Hematopoietic multipotent progenitor cell treated with erythropoietin and hydrocortisone succinate and interleukin-3 and kit ligand, for 15 days (in vitro differentiated cells): ENCODE measurements at regions not wholly inside any gene's neighbourhood (a gene's known extent, or its start where the extent isn't known, plus 50 kb on each side); places are given as distances from the start of the nearest gene placed in this dataset.
"Not testable (repeated sequence)": the region's sequence is repeated elsewhere in the genome, so short reads cannot be mapped to it uniquely, and the experiment has no call there.

ENCODE experiments used
- DNase-seq: peaks from one replicate; pipeline ENCODE4 v3.0.0-alpha.2; 2015; ENCODE audit warnings: low spot score

DNA sequence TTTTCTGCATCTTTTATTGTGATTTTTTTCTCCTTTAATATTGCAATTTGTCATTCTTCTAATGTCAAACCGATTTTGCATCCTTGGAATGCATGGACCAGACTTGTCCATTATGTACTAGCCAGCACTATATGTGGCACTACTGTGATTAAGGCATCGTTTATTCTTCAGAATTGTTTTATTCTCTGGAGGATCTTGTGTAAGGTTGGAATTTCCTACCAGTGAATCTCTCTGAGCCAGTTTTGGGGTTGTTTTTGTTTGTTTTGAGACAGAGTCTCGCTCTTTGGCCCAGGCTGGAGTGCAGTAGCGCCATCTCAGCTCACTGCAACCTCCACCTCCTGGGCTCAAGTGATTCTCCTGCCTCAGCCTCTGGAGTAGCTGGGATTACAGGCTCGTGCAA lies 58.5 kb downstream of the IGLL5 start:
- DNase-seq = no peak

DNA sequence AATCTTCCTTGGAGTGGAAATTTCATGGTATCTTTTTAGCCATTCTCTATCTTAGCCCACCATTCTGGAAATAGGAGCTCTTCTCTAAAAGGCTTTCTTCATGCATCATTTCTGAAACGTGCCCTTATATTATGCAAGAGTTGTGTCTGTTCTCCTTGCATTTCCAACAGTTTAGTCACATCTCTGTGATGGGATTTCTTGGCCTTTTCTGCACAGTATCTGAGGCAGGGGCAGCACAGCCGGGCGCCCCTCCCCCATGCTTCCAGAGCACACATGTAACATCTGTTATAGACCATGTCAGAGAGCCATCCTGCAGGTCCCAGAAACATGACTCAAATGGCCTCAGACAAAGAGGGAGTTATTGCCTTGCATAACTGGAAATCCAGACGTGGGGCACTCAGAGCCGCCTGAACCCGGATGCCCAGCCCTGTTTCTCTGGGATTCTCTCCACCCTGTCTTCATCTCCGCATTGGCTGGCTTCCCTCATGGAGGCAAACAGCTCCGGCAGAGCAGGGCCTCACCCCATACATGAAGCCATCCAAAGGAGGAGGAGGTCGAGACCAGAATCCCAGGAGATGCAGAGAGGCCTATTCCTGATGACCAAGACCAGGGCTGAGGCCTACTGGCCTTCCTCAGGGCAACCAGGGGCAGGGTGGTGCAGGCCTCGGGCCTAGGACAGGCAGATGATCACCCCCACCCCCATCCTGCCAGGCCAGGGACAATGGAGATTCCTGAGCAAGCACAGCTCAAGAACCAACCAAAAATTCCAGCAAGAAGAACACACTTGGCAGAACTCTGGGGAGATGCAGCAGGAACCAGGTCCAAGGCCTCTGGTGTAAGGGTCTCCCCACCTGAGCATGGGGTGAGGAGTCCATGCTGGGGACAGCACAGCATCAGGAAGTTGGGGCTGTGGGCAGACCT lies 61.3 kb downstream of the IGLL5 start:
- DNase-seq = no peak

DNA sequence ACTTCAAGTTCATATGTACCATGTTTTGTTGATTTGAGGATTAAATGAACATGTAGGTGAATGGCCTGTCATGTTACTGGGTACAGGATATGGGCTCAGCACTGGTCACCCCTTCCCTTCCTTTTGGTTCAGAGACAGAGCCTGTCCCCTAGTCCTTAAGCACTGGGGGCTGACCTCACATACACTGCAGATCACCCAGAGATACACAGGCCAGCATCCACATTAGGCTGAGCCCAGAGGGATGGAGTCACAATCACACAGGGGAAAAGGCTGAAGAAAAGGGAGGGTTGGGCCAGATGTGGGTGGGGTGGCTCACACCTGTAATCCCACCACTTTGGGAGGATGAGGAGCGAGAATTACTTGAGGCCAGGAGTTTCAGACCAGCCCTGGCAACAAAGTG lies 62.3 kb downstream of the IGLL5 start:
- DNase-seq = no peak

- DNase-seq = no peak
Measured at GRCh38 chr22:22951035-22951434, 63.4 kb downstream of the IGLL5 start.

- no peak for DNase-seq
Measured at GRCh38 chr22:22952531-22953280, 65.1 kb downstream of the IGLL5 start.

DNA sequence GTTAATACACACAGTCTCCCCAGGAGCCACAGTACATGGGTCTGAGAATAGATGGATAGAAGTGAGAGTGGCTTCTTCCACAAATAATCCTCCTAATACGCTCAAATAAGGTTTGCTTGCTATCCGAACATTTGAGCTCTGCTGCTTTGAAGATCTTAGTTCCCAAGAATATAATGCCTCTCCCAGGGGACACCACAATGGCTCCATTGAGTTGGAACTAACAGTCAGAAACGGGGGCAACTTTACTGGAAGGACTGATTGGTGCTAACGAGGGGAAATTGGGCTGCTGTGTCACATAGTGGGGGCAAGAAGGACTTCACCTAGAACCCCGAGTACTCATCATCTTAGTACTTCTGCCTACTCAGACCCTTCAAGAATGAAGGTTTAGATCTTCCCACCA lies 66.2 kb downstream of the IGLL5 start:
- DNase-seq = no peak

DNA sequence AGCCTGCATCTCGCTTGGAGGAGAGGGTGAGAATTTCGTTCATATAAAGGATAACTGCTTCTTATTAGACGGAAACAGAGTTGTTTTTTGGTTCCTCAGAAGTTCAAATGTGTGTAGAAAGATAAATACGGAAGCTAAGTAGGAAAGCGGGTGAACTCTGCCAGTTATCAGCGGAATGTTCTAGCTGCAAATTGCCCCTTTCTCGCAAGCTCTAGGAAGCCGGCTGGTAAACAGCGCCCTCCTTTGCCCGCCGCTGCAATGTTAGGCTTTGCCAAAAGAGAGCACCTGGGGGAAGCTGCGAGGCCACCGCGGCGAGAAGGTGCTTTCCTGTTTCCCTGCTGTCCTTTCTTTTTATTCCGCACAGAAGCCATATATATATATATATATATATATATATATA lies 67.0 kb downstream of the IGLL5 start:
- no peak for DNase-seq

DNA sequence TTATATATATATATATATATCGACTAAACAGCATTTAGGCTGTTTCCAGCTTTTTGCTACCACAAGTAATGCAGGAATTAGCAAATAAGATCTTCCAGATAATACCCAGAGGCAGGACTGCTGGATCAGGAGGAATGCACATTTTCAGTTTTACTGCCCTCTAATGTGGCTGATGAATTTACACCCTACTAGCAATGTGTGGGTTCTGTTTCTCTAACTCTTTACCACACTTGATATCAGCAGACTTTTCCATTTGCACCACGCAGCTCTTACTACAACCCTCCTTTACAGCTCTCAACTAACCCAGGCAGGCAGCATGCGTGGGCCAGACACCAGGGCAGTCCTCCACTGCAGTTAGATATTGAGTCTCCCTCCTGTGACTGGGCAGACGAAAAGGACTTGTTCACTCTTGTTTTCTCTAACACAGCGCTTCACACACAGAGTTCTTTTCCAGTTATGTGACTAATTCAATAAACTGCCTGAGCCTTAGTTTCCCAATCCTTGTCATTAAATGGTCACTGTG lies 67.7 kb downstream of the IGLL5 start:
- DNase-seq = no peak

- peak; percentile 61 for DNase-seq
Measured at GRCh38 chr22:22955866-22956535, 68.4 kb downstream of the IGLL5 start.

GRCh38 chr22:22957090-22957489 lies 69.5 kb downstream of the IGLL5 start:
- DNase-seq = no peak

- DNase-seq = no peak
Measured at GRCh38 chr22:22958621-22959020, 71.0 kb downstream of the IGLL5 start.

GRCh38 chr22:22959147-22959827 lies 71.7 kb downstream of the IGLL5 start:
- DNase-seq = peak; percentile 71

DNA sequence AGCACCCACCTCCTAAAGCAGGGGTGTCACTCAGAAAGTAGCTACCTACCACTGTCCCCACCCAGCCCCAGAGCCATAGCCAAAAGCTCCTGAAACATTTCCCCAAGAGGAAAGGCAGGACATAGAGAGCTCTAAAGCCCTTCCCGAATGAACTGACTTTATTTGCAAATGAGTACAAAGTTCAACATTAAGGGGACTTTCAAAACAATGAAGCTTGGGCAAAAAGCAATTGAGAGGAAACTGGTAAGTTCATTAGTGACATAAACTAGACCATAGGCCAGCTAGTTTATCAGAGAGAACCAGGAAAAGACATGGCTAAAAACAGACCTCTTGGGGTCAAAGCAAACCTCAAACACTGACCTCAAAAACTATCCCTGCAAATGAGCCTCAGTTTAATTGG lies 72.7 kb downstream of the IGLL5 start:
- DNase-seq = no peak

GRCh38 chr22:22961574-22961973 lies 74.0 kb downstream of the IGLL5 start:
- DNase-seq = no peak

DNA sequence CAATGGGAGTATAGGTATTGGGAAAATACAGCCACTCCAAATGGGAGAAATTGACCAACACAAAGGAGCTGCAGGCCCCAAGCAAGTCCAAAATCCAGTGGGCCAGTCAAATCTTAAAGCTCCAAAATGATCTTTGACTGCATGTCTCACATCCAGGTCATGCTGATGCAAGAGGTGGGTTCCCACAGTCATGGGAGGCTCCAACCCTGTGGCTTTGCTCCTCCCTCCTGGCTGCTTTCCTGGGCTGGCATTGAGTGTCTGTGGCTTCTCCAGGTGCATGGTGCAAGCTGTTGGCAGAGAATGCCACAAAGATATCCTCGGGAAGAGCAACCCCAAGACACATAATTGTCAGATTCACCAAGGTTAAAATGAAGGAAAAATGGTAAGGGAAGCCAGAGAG lies 80.8 kb downstream of the IGLL5 start:
- no peak for DNase-seq

GRCh38 chr22:22972605-22973004 lies 85.0 kb downstream of the IGLL5 start:
- not testable (repeated sequence) for DNase-seq

GRCh38 chr22:22973336-22973735 lies 85.7 kb downstream of the IGLL5 start:
- DNase-seq = no peak

DNA sequence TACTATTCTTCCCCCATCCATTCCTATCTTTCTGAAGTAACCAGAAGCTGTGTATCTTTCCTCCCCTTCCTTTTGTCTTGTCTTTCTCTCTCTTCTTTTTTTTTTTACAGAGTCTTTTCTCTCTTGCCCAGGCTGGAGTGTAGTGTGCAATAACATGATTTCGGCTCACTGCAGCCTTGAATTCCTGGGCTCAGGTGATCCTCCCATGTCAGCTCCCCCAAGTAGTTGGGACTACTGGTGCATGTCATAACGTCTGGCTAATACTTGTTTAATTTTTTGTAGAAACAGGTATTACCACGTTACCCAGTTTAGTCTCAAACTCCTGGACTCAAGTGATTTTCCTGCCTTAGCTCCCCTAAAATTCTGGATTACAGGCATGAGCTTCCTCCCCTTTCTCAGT lies 86.5 kb downstream of the IGLL5 start:
- DNase-seq = no peak

DNA sequence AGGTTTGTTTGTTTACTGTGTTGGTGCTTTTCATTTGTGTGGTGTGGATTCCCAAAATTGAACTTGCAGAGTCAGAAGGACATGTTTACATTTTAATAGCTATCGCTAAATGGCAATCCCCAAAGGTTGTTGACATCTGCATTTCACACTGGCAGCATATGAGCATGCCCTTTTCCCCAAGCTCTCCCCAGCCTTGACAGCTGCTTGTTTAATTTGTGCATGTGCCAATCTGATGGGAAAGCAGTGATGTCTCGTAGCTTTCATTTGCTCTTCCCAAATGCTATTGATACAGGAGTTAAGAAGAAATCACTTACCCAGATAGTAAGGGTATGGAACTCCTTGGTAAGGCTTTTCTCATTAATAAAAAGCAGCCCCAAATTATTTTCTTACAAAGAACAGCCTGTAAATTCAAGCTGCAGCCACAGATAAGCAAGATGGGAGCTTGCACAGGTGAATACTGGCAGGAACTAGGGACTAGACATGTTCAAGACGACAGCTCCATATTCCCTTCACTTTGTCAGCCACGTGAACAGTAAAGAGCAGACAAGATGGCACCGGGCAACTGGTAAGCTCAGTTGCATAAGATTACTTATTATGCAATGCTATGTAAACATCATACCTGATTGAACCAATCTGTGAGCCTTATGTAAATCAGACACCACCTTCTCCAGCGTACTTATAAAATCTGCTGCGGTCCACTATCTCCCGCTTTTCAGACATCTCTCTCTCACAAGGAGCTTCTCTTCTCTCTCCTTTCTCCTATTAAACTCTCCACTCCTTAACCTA lies 87.4 kb downstream of the IGLL5 start:
- no peak for DNase-seq

DNA sequence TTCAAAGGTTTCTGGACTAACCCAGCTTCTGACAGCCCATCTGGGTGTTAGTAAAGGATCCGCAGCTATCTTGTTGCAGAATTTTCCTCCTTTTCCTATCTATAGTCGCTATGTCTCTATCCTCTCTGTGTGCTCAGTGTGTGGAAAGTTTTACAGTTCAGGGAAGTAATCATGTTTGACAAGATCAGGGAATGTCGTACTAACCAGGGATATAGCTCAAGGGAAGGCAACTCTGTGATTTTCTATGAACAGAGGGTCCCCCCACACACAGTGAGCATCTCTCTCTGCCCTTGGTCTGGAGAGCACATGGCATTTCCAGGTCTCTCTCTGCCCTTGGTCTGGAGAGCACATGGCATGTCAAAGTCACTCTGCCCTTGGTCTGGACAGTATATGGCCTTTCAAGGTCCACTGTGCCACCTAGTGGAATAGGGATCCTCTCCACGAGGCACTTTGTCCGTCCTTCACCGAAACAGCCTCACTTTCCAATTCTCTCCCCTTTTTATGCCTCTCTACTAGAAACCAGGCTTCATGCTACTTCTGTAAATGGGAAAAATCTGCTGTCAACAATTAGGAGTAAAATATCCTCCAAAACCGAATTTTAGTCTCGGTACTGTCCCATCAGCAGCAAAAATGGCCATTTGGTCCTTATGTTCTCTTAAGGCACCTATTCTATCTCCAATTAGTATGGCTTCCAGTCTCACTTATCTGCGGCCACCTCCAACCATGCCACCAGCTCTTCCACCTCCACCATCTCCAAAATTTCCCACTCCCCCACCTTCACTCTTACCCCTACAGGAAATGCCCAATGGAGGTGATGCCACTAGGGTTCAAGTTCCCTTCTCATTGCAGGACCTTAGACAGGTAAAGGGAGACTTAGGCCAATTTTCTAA lies 88.7 kb downstream of the IGLL5 start:
- DNase-seq = no peak
